IPS-15b (cell line): ENCODE measurements at regions not wholly inside any gene's neighbourhood (a gene's known extent, or its start where the extent isn't known, plus 50 kb on each side); places are given as distances from the start of the nearest gene placed in this dataset.

Experiments used
- H3K27me3 ChIP-seq: one replicate; pipeline ENCODE4 v1.6.1; 2013; ENCODE audit warnings: low read length; ENCODE audit not compliant: control insufficient read depth, insufficient read depth
- H3K36me3 ChIP-seq: one replicate; pipeline ENCODE4 v1.6.1; 2013; ENCODE audit warnings: low read length; ENCODE audit not compliant: control insufficient read depth, insufficient read depth
- H3K4me1 ChIP-seq: one replicate; pipeline ENCODE4 v1.6.1; 2013; ENCODE audit warnings: mild to moderate bottlenecking, low read length; ENCODE audit not compliant: control insufficient read depth, insufficient read depth
- H3K4me3 ChIP-seq: one replicate; pipeline ENCODE4 v1.5.1; 2013; ENCODE audit warnings: low read depth, low read length
- H3K9ac ChIP-seq: one replicate; pipeline ENCODE4 v1.6.1; 2013; ENCODE audit warnings: low read depth, mild to moderate bottlenecking, low read length
- H3K9me3 ChIP-seq: one replicate; pipeline ENCODE4 v1.6.1; 2013; ENCODE audit warnings: mild to moderate bottlenecking, low read length; ENCODE audit not compliant: control insufficient read depth, insufficient read depth

- Histone ChIP-seq H3K27me3 (no peaks in the 10 kb centered on the region), H3K4me3 (no peak overlapping the region), H3K36me3 (no peaks in the 10 kb centered on the region), H3K9ac (no peak overlapping the region), H3K4me1 (peaks cover 8% of the 10 kb centered on the region), H3K9me3 (no peaks in the 10 kb centered on the region)
These were observed 52.5 kb upstream of the NT5C1B start for GRCh38 chr2:18641823-18642222.

GRCh38 chr2:18639756-18640453 lies 50.5 kb upstream of the NT5C1B start:
- Histone ChIP-seq H3K4me1 (peaks cover 8% of the 10 kb centered on the region), H3K27me3 (no peaks in the 10 kb centered on the region)

More at GRCh38 chr2:18639756-18640453, 50.5 kb upstream of the NT5C1B start:
- Histone ChIP-seq H3K36me3 (no peaks in the 10 kb centered on the region), H3K9me3 (no peaks in the 10 kb centered on the region), H3K9ac (no peak overlapping the region), H3K4me3 (no peak overlapping the region)
